ENCODE measurements at regions not wholly inside any gene's neighbourhood (a gene's known extent, or its start where the extent isn't known, plus 50 kb on each side); places are given as distances from the start of the nearest gene placed in this dataset.

DNA sequence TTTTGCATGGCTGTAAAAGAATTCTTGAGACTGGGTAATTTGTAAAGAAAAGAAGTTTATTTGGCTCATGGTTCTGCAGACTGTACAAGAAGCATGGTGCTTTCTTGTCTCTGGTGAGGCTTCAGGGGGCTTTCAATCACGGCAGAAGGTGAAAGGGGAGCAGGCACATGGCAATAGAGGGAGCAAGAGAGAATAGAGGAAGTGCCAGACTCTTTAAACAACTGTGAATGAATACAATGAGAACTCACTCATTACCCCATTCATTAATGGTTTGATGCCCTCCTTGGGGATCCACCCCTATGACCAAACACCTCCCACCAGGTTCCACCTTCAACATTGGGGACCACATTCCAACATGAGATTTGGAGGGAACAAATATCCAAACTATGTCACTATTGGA lies 463.5 kb downstream of the MTX2 start:
- TF ChIP-seq, protein P1, sequence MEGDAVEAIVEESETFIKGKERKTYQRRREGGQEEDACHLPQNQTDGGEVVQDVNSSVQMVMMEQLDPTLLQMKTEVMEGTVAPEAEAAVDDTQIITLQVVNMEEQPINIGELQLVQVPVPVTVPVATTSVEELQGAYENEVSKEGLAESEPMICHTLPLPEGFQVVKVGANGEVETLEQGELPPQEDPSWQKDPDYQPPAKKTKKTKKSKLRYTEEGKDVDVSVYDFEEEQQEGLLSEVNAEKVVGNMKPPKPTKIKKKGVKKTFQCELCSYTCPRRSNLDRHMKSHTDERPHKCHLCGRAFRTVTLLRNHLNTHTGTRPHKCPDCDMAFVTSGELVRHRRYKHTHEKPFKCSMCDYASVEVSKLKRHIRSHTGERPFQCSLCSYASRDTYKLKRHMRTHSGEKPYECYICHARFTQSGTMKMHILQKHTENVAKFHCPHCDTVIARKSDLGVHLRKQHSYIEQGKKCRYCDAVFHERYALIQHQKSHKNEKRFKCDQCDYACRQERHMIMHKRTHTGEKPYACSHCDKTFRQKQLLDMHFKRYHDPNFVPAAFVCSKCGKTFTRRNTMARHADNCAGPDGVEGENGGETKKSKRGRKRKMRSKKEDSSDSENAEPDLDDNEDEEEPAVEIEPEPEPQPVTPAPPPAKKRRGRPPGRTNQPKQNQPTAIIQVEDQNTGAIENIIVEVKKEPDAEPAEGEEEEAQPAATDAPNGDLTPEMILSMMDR (tag by site-specific recombination; IDR thresholded peaks at IDR 0.05) = no peak
- TF ChIP-seq HOXA7 (CRISPR knock-in tag; IDR thresholded peaks at IDR 0.05; ENCODE audit: borderline replicate concordance) (no peak), IKZF3 (tag by site-specific recombination; IDR thresholded peaks at IDR 0.05) (no peak), ZBTB8A (tag by site-specific recombination; IDR thresholded peaks at IDR 0.05) (no peak), ZNF501 (tag by site-specific recombination; IDR thresholded peaks at IDR 0.05) (no peak), ZNF629 (tag by site-specific recombination; IDR thresholded peaks at IDR 0.05) (no peak), ZNF777 (tag by site-specific recombination; IDR thresholded peaks at IDR 0.05; ENCODE audit: borderline replicate concordance) (no peak), ZNF707 (tag by site-specific recombination; IDR thresholded peaks at IDR 0.05) (no peak), YY1 (tag by site-specific recombination; IDR thresholded peaks at IDR 0.05) (no peak)
- TF ChIP-seq, protein P2, sequence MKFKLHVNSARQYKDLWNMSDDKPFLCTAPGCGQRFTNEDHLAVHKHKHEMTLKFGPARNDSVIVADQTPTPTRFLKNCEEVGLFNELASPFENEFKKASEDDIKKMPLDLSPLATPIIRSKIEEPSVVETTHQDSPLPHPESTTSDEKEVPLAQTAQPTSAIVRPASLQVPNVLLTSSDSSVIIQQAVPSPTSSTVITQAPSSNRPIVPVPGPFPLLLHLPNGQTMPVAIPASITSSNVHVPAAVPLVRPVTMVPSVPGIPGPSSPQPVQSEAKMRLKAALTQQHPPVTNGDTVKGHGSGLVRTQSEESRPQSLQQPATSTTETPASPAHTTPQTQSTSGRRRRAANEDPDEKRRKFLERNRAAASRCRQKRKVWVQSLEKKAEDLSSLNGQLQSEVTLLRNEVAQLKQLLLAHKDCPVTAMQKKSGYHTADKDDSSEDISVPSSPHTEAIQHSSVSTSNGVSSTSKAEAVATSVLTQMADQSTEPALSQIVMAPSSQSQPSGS (tag by site-specific recombination; IDR thresholded peaks at IDR 0.05; ENCODE audit: low read depth) = no peak
- TF ChIP-seq, protein P3, sequence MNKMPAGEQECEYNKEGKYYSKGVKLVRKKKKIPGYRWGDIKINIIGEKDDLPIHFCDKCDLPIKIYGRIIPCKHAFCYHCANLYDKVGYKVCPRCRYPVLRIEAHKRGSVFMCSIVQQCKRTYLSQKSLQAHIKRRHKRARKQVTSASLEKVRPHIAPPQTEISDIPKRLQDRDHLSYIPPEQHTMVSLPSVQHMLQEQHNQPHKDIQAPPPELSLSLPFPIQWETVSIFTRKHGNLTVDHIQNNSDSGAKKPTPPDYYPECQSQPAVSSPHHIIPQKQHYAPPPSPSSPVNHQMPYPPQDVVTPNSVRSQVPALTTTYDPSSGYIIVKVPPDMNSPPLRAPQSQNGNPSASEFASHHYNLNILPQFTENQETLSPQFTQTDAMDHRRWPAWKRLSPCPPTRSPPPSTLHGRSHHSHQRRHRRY (tag by site-specific recombination; IDR thresholded peaks at IDR 0.05) = no peak
- TF ChIP-seq, protein P4, sequence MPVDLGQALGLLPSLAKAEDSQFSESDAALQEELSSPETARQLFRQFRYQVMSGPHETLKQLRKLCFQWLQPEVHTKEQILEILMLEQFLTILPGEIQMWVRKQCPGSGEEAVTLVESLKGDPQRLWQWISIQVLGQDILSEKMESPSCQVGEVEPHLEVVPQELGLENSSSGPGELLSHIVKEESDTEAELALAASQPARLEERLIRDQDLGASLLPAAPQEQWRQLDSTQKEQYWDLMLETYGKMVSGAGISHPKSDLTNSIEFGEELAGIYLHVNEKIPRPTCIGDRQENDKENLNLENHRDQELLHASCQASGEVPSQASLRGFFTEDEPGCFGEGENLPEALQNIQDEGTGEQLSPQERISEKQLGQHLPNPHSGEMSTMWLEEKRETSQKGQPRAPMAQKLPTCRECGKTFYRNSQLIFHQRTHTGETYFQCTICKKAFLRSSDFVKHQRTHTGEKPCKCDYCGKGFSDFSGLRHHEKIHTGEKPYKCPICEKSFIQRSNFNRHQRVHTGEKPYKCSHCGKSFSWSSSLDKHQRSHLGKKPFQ (tag by site-specific recombination; IDR thresholded peaks at IDR 0.05) = no peak
- TF ChIP-seq, protein P5, sequence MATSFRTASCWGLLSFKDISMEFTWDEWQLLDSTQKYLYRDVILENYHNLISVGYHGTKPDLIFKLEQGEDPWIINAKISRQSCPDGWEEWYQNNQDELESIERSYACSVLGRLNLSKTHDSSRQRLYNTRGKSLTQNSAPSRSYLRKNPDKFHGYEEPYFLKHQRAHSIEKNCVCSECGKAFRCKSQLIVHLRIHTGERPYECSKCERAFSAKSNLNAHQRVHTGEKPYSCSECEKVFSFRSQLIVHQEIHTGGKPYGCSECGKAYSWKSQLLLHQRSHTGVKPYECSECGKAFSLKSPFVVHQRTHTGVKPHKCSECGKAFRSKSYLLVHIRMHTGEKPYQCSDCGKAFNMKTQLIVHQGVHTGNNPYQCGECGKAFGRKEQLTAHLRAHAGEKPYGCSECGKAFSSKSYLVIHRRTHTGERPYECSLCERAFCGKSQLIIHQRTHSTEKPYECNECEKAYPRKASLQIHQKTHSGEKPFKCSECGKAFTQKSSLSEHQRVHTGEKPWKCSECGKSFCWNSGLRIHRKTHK (tag by site-specific recombination; IDR thresholded peaks at IDR 0.05) = no peak
- TF ChIP-seq, protein P6, sequence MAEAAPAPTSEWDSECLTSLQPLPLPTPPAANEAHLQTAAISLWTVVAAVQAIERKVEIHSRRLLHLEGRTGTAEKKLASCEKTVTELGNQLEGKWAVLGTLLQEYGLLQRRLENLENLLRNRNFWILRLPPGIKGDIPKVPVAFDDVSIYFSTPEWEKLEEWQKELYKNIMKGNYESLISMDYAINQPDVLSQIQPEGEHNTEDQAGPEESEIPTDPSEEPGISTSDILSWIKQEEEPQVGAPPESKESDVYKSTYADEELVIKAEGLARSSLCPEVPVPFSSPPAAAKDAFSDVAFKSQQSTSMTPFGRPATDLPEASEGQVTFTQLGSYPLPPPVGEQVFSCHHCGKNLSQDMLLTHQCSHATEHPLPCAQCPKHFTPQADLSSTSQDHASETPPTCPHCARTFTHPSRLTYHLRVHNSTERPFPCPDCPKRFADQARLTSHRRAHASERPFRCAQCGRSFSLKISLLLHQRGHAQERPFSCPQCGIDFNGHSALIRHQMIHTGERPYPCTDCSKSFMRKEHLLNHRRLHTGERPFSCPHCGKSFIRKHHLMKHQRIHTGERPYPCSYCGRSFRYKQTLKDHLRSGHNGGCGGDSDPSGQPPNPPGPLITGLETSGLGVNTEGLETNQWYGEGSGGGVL (tag by site-specific recombination; IDR thresholded peaks at IDR 0.05) = no peak
